H9 (cell line): ENCODE measurements at regions not wholly inside any gene's neighbourhood (a gene's known extent, or its start where the extent isn't known, plus 50 kb on each side); places are given as distances from the start of the nearest gene placed in this dataset.

Experiments used
- DNase-seq: peaks from one replicate; pipeline ENCODE4 v3.0.0-alpha.2; 2017
- H2AFZ ChIP-seq: one replicate; pipeline ENCODE4 v1.6.1; 2013; ENCODE audit warnings: mild to moderate bottlenecking, low read length, control low read depth, moderate library complexity
- H2AK5ac ChIP-seq: 2 replicates; pipeline ENCODE4 v1.6.1; 2013; ENCODE audit warnings: low read length, control low read depth, mixed read lengths; ENCODE audit not compliant: insufficient read length
- H2BK120ac ChIP-seq: one replicate; pipeline ENCODE4 v1.6.1; 2013; ENCODE audit warnings: low read depth, mild to moderate bottlenecking, low read length, control low read depth, inconsistent platforms; ENCODE audit not compliant: poor library complexity, severe bottlenecking
- H2BK12ac ChIP-seq: 2 replicates; pipeline ENCODE4 v1.6.1; 2013; ENCODE audit warnings: low read length, control low read depth, mixed read lengths, low read depth; ENCODE audit not compliant: insufficient read length
- H2BK15ac ChIP-seq: 2 replicates; pipeline ENCODE4 v1.6.1; 2013; ENCODE audit warnings: low read depth, low read length, control low read depth
- H2BK20ac ChIP-seq: one replicate; pipeline ENCODE4 v1.6.1; 2013; ENCODE audit warnings: low read depth, mild to moderate bottlenecking, low read length, control low read depth, inconsistent platforms; ENCODE audit not compliant: poor library complexity, severe bottlenecking
- H2BK5ac ChIP-seq: 2 replicates; pipeline ENCODE4 v1.6.1; 2013; ENCODE audit warnings: low read length, control low read depth, mixed read lengths; ENCODE audit not compliant: insufficient read length
- H3K14ac ChIP-seq: 2 replicates; pipeline ENCODE4 v1.6.1; 2013; ENCODE audit warnings: low read length, control low read depth; ENCODE audit not compliant: insufficient read depth
- H3K18ac ChIP-seq: 2 replicates; pipeline ENCODE4 v1.6.1; 2013; ENCODE audit warnings: low read depth, mild to moderate bottlenecking, mixed read lengths, low read length, control low read depth; ENCODE audit not compliant: insufficient read length
- H3K23ac ChIP-seq: 2 replicates; pipeline ENCODE4 v1.6.1; 2013; ENCODE audit warnings: low read length, control low read depth, mixed read lengths, low read depth; ENCODE audit not compliant: insufficient read length
- H3K23me2 ChIP-seq: 2 replicates; pipeline ENCODE4 v1.6.1; 2013; ENCODE audit warnings: low read depth, mild to moderate bottlenecking, mixed read lengths, low read length, control low read depth; ENCODE audit not compliant: insufficient read length, poor library complexity, severe bottlenecking
- H3K27ac ChIP-seq: 2 replicates; pipeline ENCODE4 v1.5.1; 2013; ENCODE audit warnings: low read length, control low read depth, mixed read lengths, low read depth; ENCODE audit not compliant: insufficient read length
- H3K27me3 ChIP-seq: 2 replicates; pipeline ENCODE4 v1.6.1; 2013; ENCODE audit warnings: low read length, control low read depth, inconsistent platforms; ENCODE audit not compliant: insufficient read depth
- H3K4ac ChIP-seq: 2 replicates; pipeline ENCODE4 v1.6.1; 2013; ENCODE audit warnings: low read depth, mild to moderate bottlenecking, control low read depth, inconsistent platforms, low read length, moderate library complexity
- H3K4me1 ChIP-seq: 2 replicates; pipeline ENCODE4 v1.6.1; 2013; ENCODE audit warnings: low read length, control low read depth, inconsistent platforms; ENCODE audit not compliant: insufficient read depth
- H3K4me2 ChIP-seq: 2 replicates; pipeline ENCODE4 v1.6.1; 2013; ENCODE audit warnings: low read length, control low read depth, mixed read lengths; ENCODE audit not compliant: insufficient read length, insufficient read depth
- H3K56ac ChIP-seq: 2 replicates; pipeline ENCODE4 v1.6.1; 2013; ENCODE audit warnings: low read depth, mild to moderate bottlenecking, mixed read lengths, low read length, control low read depth; ENCODE audit not compliant: insufficient read length
- H3K79me1 ChIP-seq: 2 replicates; pipeline ENCODE4 v1.6.1; 2013; ENCODE audit warnings: low read depth, mild to moderate bottlenecking, moderate library complexity, low read length, control low read depth, inconsistent platforms; ENCODE audit not compliant: insufficient read depth, poor library complexity, severe bottlenecking
- H3K79me2 ChIP-seq: 2 replicates; pipeline ENCODE4 v1.6.1; 2013; ENCODE audit warnings: low read length, control low read depth, inconsistent platforms; ENCODE audit not compliant: insufficient read depth
- H3K9ac ChIP-seq: 2 replicates; pipeline ENCODE4 v1.6.1; 2013; ENCODE audit warnings: low read length, control low read depth, mixed read lengths; ENCODE audit not compliant: insufficient read length; ENCODE audit errors: extremely low read depth
- H3K9me3 ChIP-seq: one replicate; pipeline ENCODE4 v1.6.1; 2013; ENCODE audit warnings: low read depth, low read length, inconsistent platforms; ENCODE audit not compliant: control insufficient read depth
- H3T11ph ChIP-seq: one replicate; pipeline ENCODE4 v1.6.1; 2013; ENCODE audit warnings: mild to moderate bottlenecking, low read length, control low read depth, inconsistent platforms
- H4K20me1 ChIP-seq: one replicate; pipeline ENCODE4 v1.6.1; 2013; ENCODE audit not compliant: control insufficient read depth, insufficient read length, insufficient read depth
- H4K5ac ChIP-seq: 2 replicates; pipeline ENCODE4 v1.6.1; 2013; ENCODE audit warnings: low read depth, mild to moderate bottlenecking, mixed read lengths, low read length, control low read depth; ENCODE audit not compliant: insufficient read length
- H4K8ac ChIP-seq: replicated peaks from 2 replicates; pipeline ENCODE4 v1.6.1; 2013; ENCODE audit warnings: low read length, control low read depth, mixed read lengths, low read depth; ENCODE audit not compliant: insufficient read length
- H4K91ac ChIP-seq: 2 replicates; pipeline ENCODE4 v1.6.1; 2013; ENCODE audit warnings: low read depth, mild to moderate bottlenecking, moderate library complexity, mixed read lengths, low read length, control low read depth; ENCODE audit not compliant: insufficient read length
- H3K27ac Mint-ChIP-seq, 3 experiments: 2 replicates in 2 of 3; 3 replicates in 1 of 3; pipeline ENCODE4 v1.8.0; 2020 to 2021; ENCODE audit warnings: mixed read lengths in 3 of 3, mild to moderate bottlenecking in 1 of 3, moderate library complexity in 1 of 3
- H3K27me3 Mint-ChIP-seq: 2 replicates; pipeline ENCODE4 v1.8.0; 2021; ENCODE audit warnings: low read depth, mild to moderate bottlenecking, moderate library complexity, mixed read lengths
- H3K36me3 Mint-ChIP-seq, 3 experiments: 2 replicates in 2 of 3; 3 replicates in 1 of 3; pipeline ENCODE4 v1.8.0; 2020 to 2021; ENCODE audit warnings: low read depth in 3 of 3, mixed read lengths in 3 of 3; ENCODE audit not compliant: insufficient read depth in 1 of 3
- H3K4me1 Mint-ChIP-seq, 2 experiments: 2 replicates each; pipeline ENCODE4 v1.8.0; 2020; ENCODE audit warnings: mixed read lengths in 2 of 2
- H3K4me3 Mint-ChIP-seq, 2 experiments: 2 replicates in 1 of 2; 3 replicates in 1 of 2; pipeline ENCODE4 v1.8.0; 2020 to 2021; ENCODE audit warnings: mild to moderate bottlenecking in 2 of 2, mixed read lengths in 2 of 2, moderate library complexity in 1 of 2
- H3K9me3 Mint-ChIP-seq, 2 experiments: 2 replicates in 1 of 2; 3 replicates in 1 of 2; pipeline ENCODE4 v1.8.0; 2020; ENCODE audit warnings: mild to moderate bottlenecking in 2 of 2, mixed read lengths in 2 of 2, moderate library complexity in 1 of 2
- WGBS: extraction: QIAGEN DNeasy Blood & Tissue Kit; methylation state at CpG from one replicate; pipeline ENCODE4 v1.1.7; 2013; ENCODE audit warnings: missing lambda C conversion rate, low lambda C conversion rate, mixed read lengths; ENCODE audit not compliant: insufficient read length; ENCODE audit errors: extremely low coverage; 5-methylcytosine and 5-hydroxymethylcytosine counted together
- TF ChIP-seq, protein P1 (sequence below): fragments of 200-600 bp; sonication (generic); conservative IDR thresholded peaks from 3 replicates; pipeline ENCODE4 v1.8.0; 2021; ENCODE audit warnings: antibody characterized with exemption, mild to moderate bottlenecking

DNA sequence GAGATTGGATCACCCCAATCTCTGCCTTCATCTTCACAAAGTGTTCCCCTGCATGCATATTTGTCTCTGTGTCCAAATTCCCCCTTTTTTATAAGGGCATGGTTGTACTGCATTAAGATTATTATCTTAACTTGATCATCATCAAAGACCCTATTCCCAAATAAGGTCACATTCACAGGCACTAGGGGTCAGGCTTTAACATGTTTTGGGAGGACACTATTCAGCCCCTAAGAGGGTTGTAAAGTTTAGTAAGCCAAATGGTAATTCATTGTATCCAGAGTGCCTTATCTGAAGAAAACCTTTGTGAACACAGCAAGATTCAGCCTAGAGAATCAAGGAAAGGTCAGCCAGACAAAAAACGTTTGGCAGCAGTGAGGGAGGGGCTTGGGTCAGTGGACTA, 317.6 kb upstream of the PLD5 start:
- Histone ChIP-seq H2BK120ac (no peak overlapping the region), H4K8ac (no peak overlapping the region), H4K5ac (no peak overlapping the region), H3K56ac (no peak overlapping the region), H4K91ac (no peak overlapping the region), H2BK12ac (no peak overlapping the region), H2BK20ac (peak overlapping the region; percentile 14), H2AFZ (no peak overlapping the region), H3K9ac (no peak overlapping the region), H3K27me3 (no peaks in the 10 kb centered on the region), H3K27ac (no peak overlapping the region), H3K14ac (no peak overlapping the region), H3K79me1 (no peaks in the 10 kb centered on the region), H3K4me2 (no peak overlapping the region), H3K23me2 (no peaks in the 10 kb centered on the region), H3K9me3 (no peaks in the 10 kb centered on the region), H2BK15ac (no peak overlapping the region), H3K4ac (no peak overlapping the region), H2BK5ac (no peak overlapping the region), H3K23ac (no peak overlapping the region), H2AK5ac (no peak overlapping the region), H3K79me2 (no peaks in the 10 kb centered on the region), H4K20me1 (no peaks in the 10 kb centered on the region), H3K18ac (no peak overlapping the region), H3K4me1 (no peaks in the 10 kb centered on the region), H3T11ph (no peak overlapping the region)
- Mint-ChIP-seq H3K36me3 (no peaks in the 10 kb centered on the region), H3K27ac (no peak overlapping the region), H3K4me3 (no peak overlapping the region), H3K9me3 (peaks cover 0 to 10% of the 10 kb centered on the region in 2 experiments; a peak in 3 of 5 replicates), H3K27me3 (no peaks in the 10 kb centered on the region), H3K4me1 (peaks cover 2% of the 10 kb centered on the region in 2 experiments; a peak in 1 of 4 replicates)
- TF ChIP-seq, protein P1, sequence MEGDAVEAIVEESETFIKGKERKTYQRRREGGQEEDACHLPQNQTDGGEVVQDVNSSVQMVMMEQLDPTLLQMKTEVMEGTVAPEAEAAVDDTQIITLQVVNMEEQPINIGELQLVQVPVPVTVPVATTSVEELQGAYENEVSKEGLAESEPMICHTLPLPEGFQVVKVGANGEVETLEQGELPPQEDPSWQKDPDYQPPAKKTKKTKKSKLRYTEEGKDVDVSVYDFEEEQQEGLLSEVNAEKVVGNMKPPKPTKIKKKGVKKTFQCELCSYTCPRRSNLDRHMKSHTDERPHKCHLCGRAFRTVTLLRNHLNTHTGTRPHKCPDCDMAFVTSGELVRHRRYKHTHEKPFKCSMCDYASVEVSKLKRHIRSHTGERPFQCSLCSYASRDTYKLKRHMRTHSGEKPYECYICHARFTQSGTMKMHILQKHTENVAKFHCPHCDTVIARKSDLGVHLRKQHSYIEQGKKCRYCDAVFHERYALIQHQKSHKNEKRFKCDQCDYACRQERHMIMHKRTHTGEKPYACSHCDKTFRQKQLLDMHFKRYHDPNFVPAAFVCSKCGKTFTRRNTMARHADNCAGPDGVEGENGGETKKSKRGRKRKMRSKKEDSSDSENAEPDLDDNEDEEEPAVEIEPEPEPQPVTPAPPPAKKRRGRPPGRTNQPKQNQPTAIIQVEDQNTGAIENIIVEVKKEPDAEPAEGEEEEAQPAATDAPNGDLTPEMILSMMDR: peak; percentile 61
- DNase-seq: no peak
- no CpG with 5 or more reads among the region's 1 CpG for WGBS
